MM.1S (cell line): ENCODE measurements at regions not wholly inside any gene's neighbourhood (a gene's known extent, or its start where the extent isn't known, plus 50 kb on each side); places are given as distances from the start of the nearest gene placed in this dataset.

Source experiments
- DNase-seq: peaks from one replicate; pipeline ENCODE4 v3.0.0-alpha.2; 2015
- H2AFZ ChIP-seq: fragments of 300-600 bp; sonication (generic); 2 replicates; pipeline ENCODE4 v1.6.0; 2016; ENCODE audit warnings: antibody characterized with exemption, low read length
- H3F3A ChIP-seq: fragments of 300-600 bp; sonication (generic); 2 replicates; pipeline ENCODE4 v1.6.1; 2016; ENCODE audit warnings: mild to moderate bottlenecking, antibody characterized with exemption, low read length, moderate library complexity, mixed read lengths; ENCODE audit not compliant: insufficient read depth
- H3K27ac ChIP-seq: fragments of 300-600 bp; sonication (generic); 2 replicates; pipeline ENCODE4 v1.5.1; 2016; ENCODE audit warnings: mild to moderate bottlenecking, low read length
- H3K27me3 ChIP-seq: fragments of 300-600 bp; sonication (generic); replicated peaks from 2 replicates; pipeline ENCODE4 v1.6.0; 2016; ENCODE audit warnings: low read length; ENCODE audit not compliant: insufficient read depth
- H3K36me3 ChIP-seq: fragments of 300-600 bp; sonication (generic); replicated peaks from 2 replicates; pipeline ENCODE4 v1.6.1; 2016; ENCODE audit warnings: mild to moderate bottlenecking, low read length, mixed read lengths; ENCODE audit not compliant: insufficient read depth
- H3K4me1 ChIP-seq: fragments of 300-600 bp; sonication (generic); 2 replicates; pipeline ENCODE4 v1.6.1; 2016; ENCODE audit warnings: low read length, mixed read lengths
- H3K4me2 ChIP-seq: fragments of 300-600 bp; sonication (generic); 2 replicates; pipeline ENCODE4 v1.6.0; 2016; ENCODE audit warnings: low read depth, low read length
- H3K4me3 ChIP-seq: fragments of 300-600 bp; sonication (generic); 2 replicates; pipeline ENCODE4 v1.5.1; 2016; ENCODE audit warnings: low read length, mixed read lengths
- H3K79me2 ChIP-seq: fragments of 300-600 bp; sonication (generic); 2 replicates; pipeline ENCODE4 v1.6.1; 2016; ENCODE audit warnings: mixed run types, low read length, mixed read lengths
- H3K9ac ChIP-seq: fragments of 300-600 bp; sonication (generic); 2 replicates; pipeline ENCODE4 v1.6.1; 2016; ENCODE audit warnings: low read length, mixed read lengths
- H3K9me2 ChIP-seq: fragments of 300-600 bp; sonication (generic); replicated peaks from 2 replicates; pipeline ENCODE4 v1.6.1; 2016; ENCODE audit warnings: mild to moderate bottlenecking, low read length, mixed read lengths; ENCODE audit not compliant: insufficient read depth
- H3K9me3 ChIP-seq: fragments of 300-600 bp; sonication (generic); replicated peaks from 2 replicates; pipeline ENCODE4 v1.6.1; 2016; ENCODE audit warnings: mild to moderate bottlenecking, low read length, mixed read lengths; ENCODE audit not compliant: insufficient read depth
- H4K20me1 ChIP-seq: fragments of 300-600 bp; sonication (generic); 2 replicates; pipeline ENCODE4 v1.6.1; 2016; ENCODE audit warnings: mild to moderate bottlenecking, low read length, moderate library complexity, mixed read lengths; ENCODE audit not compliant: insufficient read depth
- CTCF ChIP-seq: fragments of 300-600 bp; sonication (generic); IDR thresholded peaks from 2 replicates; pipeline ENCODE4 v1.5.1; 2016; ENCODE audit warnings: antibody characterized with exemption, low read length, mixed read lengths
- EZH2 ChIP-seq: fragments of 300-600 bp; sonication (generic); optimal IDR thresholded peaks from 2 replicates; pipeline ENCODE3; 2017; ENCODE audit warnings: low read depth, mild to moderate bottlenecking, antibody characterized with exemption, low read length, mixed read lengths
- EZH2phosphoT487 ChIP-seq: fragments of 300-600 bp; sonication (generic); IDR thresholded peaks from 2 replicates; pipeline ENCODE4 v1.6.1; 2018; ENCODE audit warnings: antibody characterized with exemption, low read length

- no peaks in the 10 kb centered on the region for H3K27me3 ChIP-seq
Observed at GRCh38 chr7:41224063-41224763, 478.7 kb downstream of the INHBA start.

DNA sequence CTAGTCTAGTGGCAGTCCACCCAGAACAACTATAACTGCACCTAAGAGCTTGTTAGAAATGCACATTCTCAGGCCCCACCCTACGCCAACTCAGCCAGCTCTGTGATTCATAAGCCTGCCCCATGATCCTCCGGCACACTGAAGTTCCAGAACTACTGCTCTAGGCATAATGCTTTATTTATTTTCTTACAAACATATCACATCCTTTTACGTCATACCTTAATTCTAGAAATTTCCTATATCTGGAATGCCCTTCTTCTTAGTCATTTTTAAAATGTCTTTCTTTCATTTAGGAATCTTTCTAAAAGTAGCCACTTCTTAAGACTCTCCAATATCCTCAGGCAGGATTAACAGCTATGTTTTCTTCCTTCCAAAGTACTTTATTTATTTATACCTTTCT is 480.1 kb downstream of the INHBA start:
- Histone ChIP-seq H3K9ac (no peak overlapping the region), H3K4me1 (peaks cover 14% of the 10 kb centered on the region; the same call in 1 of the 2 replicates), H3F3A (no peaks in the 10 kb centered on the region), H3K9me3 (no peaks in the 10 kb centered on the region), H4K20me1 (no peaks in the 10 kb centered on the region), H3K79me2 (no peaks in the 10 kb centered on the region), H3K9me2 (no peaks in the 10 kb centered on the region), H3K27me3 (no peaks in the 10 kb centered on the region), H3K27ac (no peak overlapping the region), H2AFZ (no peak overlapping the region), H3K4me2 (no peak overlapping the region), H3K4me3 (no peak overlapping the region), H3K36me3 (no peaks in the 10 kb centered on the region)
- no peak for DNase-seq
- TF ChIP-seq EZH2 (no peak), CTCF (no peak), EZH2phosphoT487 (no peak)

More at GRCh38 chr7:41224063-41224763, 478.7 kb downstream of the INHBA start:
- Histone ChIP-seq H3K9ac (no peak overlapping the region), H3K4me3 (no peak overlapping the region), H3K36me3 (no peaks in the 10 kb centered on the region), H3K79me2 (no peaks in the 10 kb centered on the region), H3K9me3 (no peaks in the 10 kb centered on the region), H3F3A (no peaks in the 10 kb centered on the region), H2AFZ (no peak overlapping the region), H3K4me1 (peaks cover 14% of the 10 kb centered on the region; the same call in 1 of the 2 replicates), H4K20me1 (no peaks in the 10 kb centered on the region), H3K27ac (no peak overlapping the region), H3K9me2 (no peaks in the 10 kb centered on the region), H3K4me2 (no peak overlapping the region)
- DNase-seq = no peak
- no peak for TF ChIP-seq EZH2phosphoT487

DNA sequence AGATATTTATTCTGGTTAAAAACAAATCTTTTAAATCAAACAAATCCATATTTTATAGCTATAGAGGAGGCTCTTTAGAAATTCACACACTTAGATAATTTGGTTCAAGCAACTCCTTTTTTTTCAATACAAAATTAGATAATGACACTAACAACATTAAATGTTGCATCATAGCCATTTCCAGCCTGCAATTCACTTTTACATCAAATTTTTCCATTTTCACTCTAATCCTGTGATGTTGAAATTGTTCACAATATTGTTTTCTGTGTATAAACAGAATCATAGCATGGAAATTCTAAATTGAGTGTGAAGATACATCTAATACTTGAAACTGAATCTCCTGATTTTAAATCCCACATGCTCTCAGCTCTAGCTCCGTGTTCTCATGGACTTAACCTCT is 482.6 kb downstream of the INHBA start:
- H3K9me3 ChIP-seq = no peaks in the 10 kb centered on the region
- no peak overlapping the region for H3K27ac ChIP-seq

More for the DNA sequence above, 482.6 kb downstream of the INHBA start:
- peaks cover 14% of the 10 kb centered on the region; the same call in 1 of the 2 replicates for H3K4me1 ChIP-seq
- H3K9ac ChIP-seq = no peak overlapping the region
- H3K36me3 ChIP-seq = no peaks in the 10 kb centered on the region
- no peak overlapping the region for H3K4me3 ChIP-seq
- H4K20me1 ChIP-seq = no peaks in the 10 kb centered on the region
- no peaks in the 10 kb centered on the region for H3K27me3 ChIP-seq
- H3K4me2 ChIP-seq = no peak overlapping the region
- H3K9me2 ChIP-seq = no peaks in the 10 kb centered on the region
- H3K79me2 ChIP-seq = no peaks in the 10 kb centered on the region
- TF ChIP-seq EZH2 (no peak), EZH2phosphoT487 (no peak), CTCF (no peak)
- DNase-seq = no peak
- H2AFZ ChIP-seq = no peak overlapping the region
- no peaks in the 10 kb centered on the region for H3F3A ChIP-seq
